ENCODE measurements at regions not wholly inside any gene's neighbourhood (a gene's known extent, or its start where the extent isn't known, plus 50 kb on each side); places are given as distances from the start of the nearest gene placed in this dataset.

- Histone ChIP-seq H2BK5ac (ENCODE audit: low read depth, low read length, poor library complexity) (no peak overlapping the region), H4K12ac (ENCODE audit: low read depth, low read length) (no peak overlapping the region), H3K27ac (ENCODE audit: low read depth, low read length) (no peak overlapping the region), H3K23ac (ENCODE audit: low read length) (no peak overlapping the region), H3K9ac (ENCODE audit: low read length) (no peak overlapping the region), H2AK5ac (ENCODE audit: low read length) (no peak overlapping the region), H3K27me3 (ENCODE audit: insufficient read depth, low read length) (no peaks in the 10 kb centered on the region), H3K4me3 (ENCODE audit: low read depth, low read length) (no peak overlapping the region), H4K91ac (ENCODE audit: low read depth, low read length) (no peak overlapping the region), H3K4me2 (ENCODE audit: low read length) (no peak overlapping the region), H3K14ac (ENCODE audit: low read length) (no peak overlapping the region), H3K18ac (ENCODE audit: low read length) (no peak overlapping the region), H3K4me1 (ENCODE audit: control insufficient read depth in 1 of 2, insufficient read depth in 2 of 2, low read length in 2 of 2) (no peaks in the 10 kb centered on the region), H3K36me3 (ENCODE audit: control insufficient read depth in 1 of 2, insufficient read depth in 2 of 2, low read length in 2 of 2) (no peaks in the 10 kb centered on the region), H2BK120ac (ENCODE audit: insufficient read depth, low read length, poor library complexity) (no peak overlapping the region), H3K79me2 (ENCODE audit: control insufficient read depth, insufficient read depth, low read length, poor library complexity) (no peaks in the 10 kb centered on the region), H4K8ac (ENCODE audit: low read depth, low read length) (no peak overlapping the region), H3K79me1 (ENCODE audit: low read length) (no peaks in the 10 kb centered on the region), H2BK12ac (ENCODE audit: low read length) (no peak overlapping the region), H2AFZ (ENCODE audit: insufficient read depth, low read length, poor library complexity) (no peak overlapping the region), H3K4ac (ENCODE audit: low read depth, low read length) (no peak overlapping the region), H3K9me3 (ENCODE audit: insufficient read depth, low read depth, low read length) (no peaks in the 10 kb centered on the region)
- DNase-seq = no peak
Observed at GRCh38 chr13:38204556-38204955, 145.1 kb upstream of the UFM1 start.

DNA sequence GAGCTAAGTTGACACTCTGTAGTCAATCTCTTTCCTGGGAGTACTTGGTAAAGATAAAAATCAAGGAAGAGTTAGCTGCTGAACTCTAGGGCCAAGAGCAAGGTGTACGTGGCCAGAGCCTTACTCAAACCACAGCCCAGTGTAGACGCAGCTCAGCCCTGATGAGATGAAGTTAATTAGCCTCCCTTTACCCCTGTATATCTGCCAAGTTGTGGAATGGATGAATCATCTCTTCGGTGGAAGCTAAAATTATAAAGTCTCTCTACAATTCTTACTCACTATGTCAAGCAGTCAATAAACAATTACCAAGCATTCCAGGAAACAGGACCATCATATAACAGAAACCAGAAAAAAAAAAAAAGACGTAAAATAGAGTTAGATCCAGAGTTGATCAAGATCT is 146.9 kb upstream of the UFM1 start:
- H4K12ac ChIP-seq (ENCODE audit: low read depth, low read length) = no peak overlapping the region

GRCh38 chr13:38191016-38191415 is 158.6 kb upstream of the UFM1 start:
- H2AFZ ChIP-seq (ENCODE audit: insufficient read depth, low read length, poor library complexity) = no peak overlapping the region
- H3K4me3 ChIP-seq (ENCODE audit: low read depth, low read length) = no peak overlapping the region
- no peak overlapping the region for H3K4ac ChIP-seq (ENCODE audit: low read depth, low read length)
- no peak overlapping the region for H2AK5ac ChIP-seq (ENCODE audit: low read length)
- no peaks in the 10 kb centered on the region for H3K27me3 ChIP-seq (ENCODE audit: insufficient read depth, low read length)
- no peak overlapping the region for H3K4me2 ChIP-seq (ENCODE audit: low read length)
- no peak overlapping the region for H3K23ac ChIP-seq (ENCODE audit: low read length)
- no peaks in the 10 kb centered on the region for H3K4me1 ChIP-seq (ENCODE audit: control insufficient read depth in 1 of 2, insufficient read depth in 2 of 2, low read length in 2 of 2)
- no peaks in the 10 kb centered on the region for H3K79me2 ChIP-seq (ENCODE audit: control insufficient read depth, insufficient read depth, low read length, poor library complexity)
- no peaks in the 10 kb centered on the region for H3K9me3 ChIP-seq (ENCODE audit: insufficient read depth, low read depth, low read length)
- no peak overlapping the region for H3K27ac ChIP-seq (ENCODE audit: low read depth, low read length)
- H4K8ac ChIP-seq (ENCODE audit: low read depth, low read length) = no peak overlapping the region
- no peaks in the 10 kb centered on the region for H3K79me1 ChIP-seq (ENCODE audit: low read length)
- H2BK5ac ChIP-seq (ENCODE audit: low read depth, low read length, poor library complexity) = no peak overlapping the region
- no peak overlapping the region for H4K91ac ChIP-seq (ENCODE audit: low read depth, low read length)
- no peak overlapping the region for H2BK120ac ChIP-seq (ENCODE audit: insufficient read depth, low read length, poor library complexity)
- no CpG with 5 or more reads among the region's 3 CpGs for WGBS (ENCODE audit: extremely low coverage, insufficient coverage, insufficient read length)
- no peak overlapping the region for H4K12ac ChIP-seq (ENCODE audit: low read depth, low read length)
- H3K18ac ChIP-seq (ENCODE audit: low read length) = no peak overlapping the region
- H3K9ac ChIP-seq (ENCODE audit: low read length) = no peak overlapping the region
- DNase-seq = no peak
- H2BK12ac ChIP-seq (ENCODE audit: low read length) = no peak overlapping the region
- H3K14ac ChIP-seq (ENCODE audit: low read length) = no peak overlapping the region
- no peaks in the 10 kb centered on the region for H3K36me3 ChIP-seq (ENCODE audit: control insufficient read depth in 1 of 2, insufficient read depth in 2 of 2, low read length in 2 of 2)

More for the DNA sequence above, 146.9 kb upstream of the UFM1 start:
- Histone ChIP-seq H3K27ac (ENCODE audit: low read depth, low read length) (no peak overlapping the region), H3K4me2 (ENCODE audit: low read length) (no peak overlapping the region), H3K4me1 (ENCODE audit: control insufficient read depth in 1 of 2, insufficient read depth in 2 of 2, low read length in 2 of 2) (no peaks in the 10 kb centered on the region), H3K79me2 (ENCODE audit: control insufficient read depth, insufficient read depth, low read length, poor library complexity) (no peaks in the 10 kb centered on the region), H2BK12ac (ENCODE audit: low read length) (no peak overlapping the region), H3K18ac (ENCODE audit: low read length) (no peak overlapping the region), H4K8ac (ENCODE audit: low read depth, low read length) (no peak overlapping the region), H3K9me3 (ENCODE audit: insufficient read depth, low read depth, low read length) (no peaks in the 10 kb centered on the region), H2BK120ac (ENCODE audit: insufficient read depth, low read length, poor library complexity) (no peak overlapping the region), H3K14ac (ENCODE audit: low read length) (no peak overlapping the region), H3K23ac (ENCODE audit: low read length) (no peak overlapping the region), H3K4ac (ENCODE audit: low read depth, low read length) (no peak overlapping the region), H3K36me3 (ENCODE audit: control insufficient read depth in 1 of 2, insufficient read depth in 2 of 2, low read length in 2 of 2) (no peaks in the 10 kb centered on the region), H2BK5ac (ENCODE audit: low read depth, low read length, poor library complexity) (no peak overlapping the region), H2AK5ac (ENCODE audit: low read length) (no peak overlapping the region), H3K9ac (ENCODE audit: low read length) (no peak overlapping the region), H3K27me3 (ENCODE audit: insufficient read depth, low read length) (no peaks in the 10 kb centered on the region), H2AFZ (ENCODE audit: insufficient read depth, low read length, poor library complexity) (no peak overlapping the region), H3K79me1 (ENCODE audit: low read length) (no peaks in the 10 kb centered on the region), H3K4me3 (ENCODE audit: low read depth, low read length) (no peak overlapping the region), H4K91ac (ENCODE audit: low read depth, low read length) (no peak overlapping the region)
- DNase-seq = no peak
- no CpG with 5 or more reads among the region's 4 CpGs for WGBS (ENCODE audit: extremely low coverage, insufficient coverage, insufficient read length)

- no CpG with 5 or more reads among the region's 1 CpG for WGBS (ENCODE audit: extremely low coverage, insufficient coverage, insufficient read length)
- Histone ChIP-seq H3K4me2 (ENCODE audit: low read length) (no peak overlapping the region), H3K23ac (ENCODE audit: low read length) (no peak overlapping the region), H4K12ac (ENCODE audit: low read depth, low read length) (no peak overlapping the region), H3K27ac (ENCODE audit: low read depth, low read length) (no peak overlapping the region), H3K4ac (ENCODE audit: low read depth, low read length) (no peak overlapping the region), H2BK12ac (ENCODE audit: low read length) (no peak overlapping the region), H4K8ac (ENCODE audit: low read depth, low read length) (no peak overlapping the region), H3K4me3 (ENCODE audit: low read depth, low read length) (no peak overlapping the region), H3K9me3 (ENCODE audit: insufficient read depth, low read depth, low read length) (no peaks in the 10 kb centered on the region), H3K27me3 (ENCODE audit: insufficient read depth, low read length) (no peaks in the 10 kb centered on the region), H2AK5ac (ENCODE audit: low read length) (no peak overlapping the region), H2BK5ac (ENCODE audit: low read depth, low read length, poor library complexity) (no peak overlapping the region), H3K36me3 (ENCODE audit: control insufficient read depth in 1 of 2, insufficient read depth in 2 of 2, low read length in 2 of 2) (no peaks in the 10 kb centered on the region), H2BK120ac (ENCODE audit: insufficient read depth, low read length, poor library complexity) (no peak overlapping the region), H3K79me1 (ENCODE audit: low read length) (no peaks in the 10 kb centered on the region), H3K4me1 (ENCODE audit: control insufficient read depth in 1 of 2, insufficient read depth in 2 of 2, low read length in 2 of 2) (no peaks in the 10 kb centered on the region), H3K79me2 (ENCODE audit: control insufficient read depth, insufficient read depth, low read length, poor library complexity) (no peaks in the 10 kb centered on the region), H2AFZ (ENCODE audit: insufficient read depth, low read length, poor library complexity) (no peak overlapping the region), H3K18ac (ENCODE audit: low read length) (no peak overlapping the region), H3K9ac (ENCODE audit: low read length) (no peak overlapping the region), H4K91ac (ENCODE audit: low read depth, low read length) (no peak overlapping the region), H3K14ac (ENCODE audit: low read length) (no peak overlapping the region)
- no peak for DNase-seq
Observed at GRCh38 chr13:38180670-38181069, 169.0 kb upstream of the UFM1 start.
